Type B pancreatic cell (in vitro differentiated cells): ENCODE measurements at regions not wholly inside any gene's neighbourhood (a gene's known extent, or its start where the extent isn't known, plus 50 kb on each side); places are given as distances from the start of the nearest gene placed in this dataset.
A peak's percentile ranks its signal among the peaks of the same experiment; 100 is the strongest.

Experiments used
- DNase-seq: peaks from one replicate; pipeline ENCODE4 v3.0.0; 2021; ENCODE audit warnings: mixed read lengths; ENCODE audit not compliant: unreplicated experiment; ENCODE audit errors: extremely low spot score
- H3K27ac Mint-ChIP-seq: 2 replicates; pipeline ENCODE4 v1.8.0; 2021; ENCODE audit warnings: mild to moderate bottlenecking, mixed read lengths
- H3K27me3 Mint-ChIP-seq: 2 replicates; pipeline ENCODE4 v1.8.0; 2021; ENCODE audit warnings: mixed read lengths
- H3K36me3 Mint-ChIP-seq: 2 replicates; pipeline ENCODE4 v1.8.0; 2021; ENCODE audit warnings: mixed read lengths
- H3K4me1 Mint-ChIP-seq: one replicate; pipeline ENCODE4 v1.8.0; 2021; ENCODE audit warnings: mixed read lengths; ENCODE audit not compliant: unreplicated experiment
- H3K4me3 Mint-ChIP-seq: 2 replicates; pipeline ENCODE4 v1.8.0; 2021; ENCODE audit warnings: mild to moderate bottlenecking, mixed read lengths
- H3K9me3 Mint-ChIP-seq: 2 replicates; pipeline ENCODE4 v1.8.0; 2021; ENCODE audit warnings: mixed read lengths
- TF ChIP-seq, protein P1 (sequence below): fragments of 200-600 bp; sonication (generic); conservative IDR thresholded peaks from 2 replicates; pipeline ENCODE4 v1.5.0; 2021; ENCODE audit warnings: antibody characterized with exemption, mild to moderate bottlenecking

DNA sequence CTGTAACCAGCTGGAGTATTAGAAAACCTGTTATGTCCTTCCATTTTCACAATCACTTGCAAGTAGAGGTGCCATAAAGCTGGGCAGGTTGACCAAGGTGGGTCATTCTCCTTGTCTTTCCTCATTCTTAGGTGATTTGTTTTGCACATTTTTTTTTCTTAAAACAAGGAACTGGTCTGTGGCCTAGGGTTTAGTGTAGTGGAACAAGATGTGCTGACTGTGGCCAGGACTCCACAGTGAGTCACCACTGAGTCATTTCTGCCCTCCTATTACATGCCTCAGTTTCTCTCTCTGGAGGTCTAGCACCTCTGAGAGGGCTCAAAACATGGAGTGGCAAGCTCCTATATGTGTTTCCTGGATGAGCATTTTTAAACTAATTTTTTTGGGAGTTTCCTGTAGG is 355.9 kb downstream of the GPM6A start:
- H3K4me3 Mint-ChIP-seq, result no peak overlapping the region
- peaks cover 5% of the 10 kb centered on the region for H3K4me1 Mint-ChIP-seq
- no peak for DNase-seq
- TF ChIP-seq, protein P1, sequence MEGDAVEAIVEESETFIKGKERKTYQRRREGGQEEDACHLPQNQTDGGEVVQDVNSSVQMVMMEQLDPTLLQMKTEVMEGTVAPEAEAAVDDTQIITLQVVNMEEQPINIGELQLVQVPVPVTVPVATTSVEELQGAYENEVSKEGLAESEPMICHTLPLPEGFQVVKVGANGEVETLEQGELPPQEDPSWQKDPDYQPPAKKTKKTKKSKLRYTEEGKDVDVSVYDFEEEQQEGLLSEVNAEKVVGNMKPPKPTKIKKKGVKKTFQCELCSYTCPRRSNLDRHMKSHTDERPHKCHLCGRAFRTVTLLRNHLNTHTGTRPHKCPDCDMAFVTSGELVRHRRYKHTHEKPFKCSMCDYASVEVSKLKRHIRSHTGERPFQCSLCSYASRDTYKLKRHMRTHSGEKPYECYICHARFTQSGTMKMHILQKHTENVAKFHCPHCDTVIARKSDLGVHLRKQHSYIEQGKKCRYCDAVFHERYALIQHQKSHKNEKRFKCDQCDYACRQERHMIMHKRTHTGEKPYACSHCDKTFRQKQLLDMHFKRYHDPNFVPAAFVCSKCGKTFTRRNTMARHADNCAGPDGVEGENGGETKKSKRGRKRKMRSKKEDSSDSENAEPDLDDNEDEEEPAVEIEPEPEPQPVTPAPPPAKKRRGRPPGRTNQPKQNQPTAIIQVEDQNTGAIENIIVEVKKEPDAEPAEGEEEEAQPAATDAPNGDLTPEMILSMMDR, result no peak
- no peaks in the 10 kb centered on the region for H3K27me3 Mint-ChIP-seq
- H3K9me3 Mint-ChIP-seq, result peaks cover 5% of the 10 kb centered on the region
- H3K27ac Mint-ChIP-seq, result peak overlapping the region; percentile 25
- no peaks in the 10 kb centered on the region for H3K36me3 Mint-ChIP-seq

DNA sequence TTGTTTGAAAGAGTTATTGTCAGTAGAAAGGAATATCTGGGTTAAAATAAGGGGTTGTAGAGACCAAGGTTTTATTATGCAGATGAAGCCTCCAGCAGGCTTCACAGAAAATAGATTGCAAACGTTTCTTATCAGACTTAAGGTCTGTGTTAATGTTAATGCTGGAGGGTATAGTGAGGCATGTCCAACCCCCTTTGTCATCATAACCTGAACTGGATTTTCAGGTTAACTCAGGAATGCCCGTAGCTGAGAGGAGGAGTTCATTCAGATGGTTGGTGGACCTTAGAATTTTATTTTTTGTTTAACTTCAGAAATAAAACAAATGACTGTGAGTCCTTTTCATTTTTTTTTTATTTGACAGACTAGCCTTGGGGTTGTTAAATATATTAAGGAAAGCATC is 354.1 kb downstream of the GPM6A start:
- no peaks in the 10 kb centered on the region for H3K27me3 Mint-ChIP-seq
- H3K36me3 Mint-ChIP-seq, result no peaks in the 10 kb centered on the region
- TF ChIP-seq, protein P1, result no peak
- no peak overlapping the region for H3K27ac Mint-ChIP-seq
- H3K4me3 Mint-ChIP-seq, result no peak overlapping the region
- no peak for DNase-seq
- H3K9me3 Mint-ChIP-seq, result peaks cover 5% of the 10 kb centered on the region
- peaks cover 5% of the 10 kb centered on the region for H3K4me1 Mint-ChIP-seq

DNA sequence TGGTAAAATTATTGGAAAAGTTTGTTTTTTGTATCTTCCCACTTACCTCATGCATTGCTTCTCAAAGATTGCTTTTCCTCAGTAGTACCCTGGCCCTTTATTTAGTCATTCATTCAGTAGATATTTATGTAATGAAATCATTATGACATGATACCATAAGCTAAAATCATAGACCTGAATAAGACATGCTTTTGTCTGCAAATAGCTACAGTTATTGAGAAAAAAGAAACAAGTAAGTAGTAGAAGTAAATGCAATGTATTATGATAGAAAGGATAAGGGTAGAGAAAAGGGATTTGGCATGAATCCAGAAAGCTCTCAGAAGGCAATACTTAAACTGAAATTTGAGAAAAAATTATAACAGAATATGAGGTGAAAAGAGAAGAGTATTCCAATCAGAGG is 352.5 kb downstream of the GPM6A start:
- Mint-ChIP-seq H3K9me3 (peaks cover 5% of the 10 kb centered on the region), H3K27me3 (no peaks in the 10 kb centered on the region), H3K4me3 (no peak overlapping the region), H3K36me3 (no peaks in the 10 kb centered on the region), H3K4me1 (peaks cover 5% of the 10 kb centered on the region), H3K27ac (no peak overlapping the region)
- TF ChIP-seq, protein P1, result no peak
- DNase-seq, result no peak

DNA sequence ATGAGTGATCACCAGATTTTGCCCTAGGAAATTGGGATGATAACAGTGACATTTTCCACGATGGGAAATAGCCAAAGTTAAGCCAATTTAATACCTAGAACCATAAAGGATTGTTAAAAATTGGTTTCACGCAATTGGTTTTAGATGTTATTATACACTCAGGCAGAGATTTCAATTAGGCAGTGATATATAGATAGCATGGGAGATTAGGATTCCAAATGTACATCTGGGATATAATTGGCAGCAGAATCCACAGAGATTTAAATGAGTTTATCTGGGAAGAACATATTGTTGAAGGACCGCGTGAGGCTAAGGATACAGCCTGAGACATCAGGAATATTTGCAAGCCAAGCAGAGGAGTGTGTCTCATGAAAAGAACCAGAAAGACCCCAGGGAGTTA is 351.6 kb downstream of the GPM6A start:
- peaks cover 3% of the 10 kb centered on the region for H3K27me3 Mint-ChIP-seq
- TF ChIP-seq, protein P1, result no peak
- no peak overlapping the region for H3K4me3 Mint-ChIP-seq
- peaks cover 5% of the 10 kb centered on the region for H3K9me3 Mint-ChIP-seq
- no peak overlapping the region for H3K27ac Mint-ChIP-seq
- no peak for DNase-seq
- H3K4me1 Mint-ChIP-seq, result peaks cover 5% of the 10 kb centered on the region
- no peaks in the 10 kb centered on the region for H3K36me3 Mint-ChIP-seq

DNA sequence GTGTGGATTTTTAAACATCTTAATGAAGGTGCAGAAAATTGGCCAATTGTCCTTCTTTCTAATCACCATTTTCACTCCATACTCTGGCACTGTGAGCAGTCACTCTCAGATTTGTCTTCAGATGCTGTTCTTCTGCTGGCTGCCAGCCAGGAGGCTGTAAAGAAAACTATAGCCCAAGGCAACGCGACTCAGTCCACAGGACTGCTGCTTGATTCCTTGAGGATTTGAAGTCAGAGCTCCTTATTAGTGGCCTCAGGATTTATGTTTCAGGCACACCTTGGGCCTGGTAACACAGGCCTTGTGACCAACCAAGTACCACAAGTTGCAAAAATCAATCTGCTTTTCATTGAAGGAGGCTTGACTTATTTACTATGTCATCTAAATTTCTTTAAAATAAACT is 342.6 kb downstream of the GPM6A start:
- H3K36me3 Mint-ChIP-seq, result no peaks in the 10 kb centered on the region
- DNase-seq, result no peak
- no peaks in the 10 kb centered on the region for H3K9me3 Mint-ChIP-seq
- TF ChIP-seq, protein P1, result no peak
- no peak overlapping the region for H3K4me3 Mint-ChIP-seq
- peaks cover 6% of the 10 kb centered on the region for H3K4me1 Mint-ChIP-seq
- H3K27me3 Mint-ChIP-seq, result peaks cover 12% of the 10 kb centered on the region
- H3K27ac Mint-ChIP-seq, result no peak overlapping the region

DNA sequence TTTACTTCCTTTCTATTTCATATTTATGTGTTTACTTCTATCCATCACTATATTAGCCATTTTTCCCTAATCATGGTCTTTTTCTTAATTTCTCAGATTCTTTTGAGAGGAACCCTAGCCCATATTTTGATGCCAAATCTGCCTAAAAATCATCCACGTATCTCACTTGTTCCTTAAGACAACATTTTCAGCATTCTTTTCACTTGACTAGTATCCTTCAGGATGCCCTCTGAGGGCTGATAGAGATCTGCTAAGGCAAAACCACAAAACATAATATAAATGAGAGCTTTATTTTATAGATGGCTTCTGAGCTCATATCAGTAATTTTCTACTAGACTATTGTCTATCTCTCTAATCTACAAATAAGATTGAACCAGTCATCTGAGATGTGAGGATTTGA is 341.9 kb downstream of the GPM6A start:
- peaks cover 11% of the 10 kb centered on the region for H3K27me3 Mint-ChIP-seq
- no peak overlapping the region for H3K27ac Mint-ChIP-seq
- no peak for DNase-seq

More for the DNA sequence above, 341.9 kb downstream of the GPM6A start:
- Mint-ChIP-seq H3K9me3 (no peaks in the 10 kb centered on the region), H3K4me3 (no peak overlapping the region), H3K36me3 (no peaks in the 10 kb centered on the region), H3K4me1 (peaks cover 6% of the 10 kb centered on the region)
- TF ChIP-seq, protein P1, result no peak
